Lower leg skin (tissue), 3 donors: ENCODE measurements at regions not wholly inside any gene's neighbourhood (a gene's known extent, or its start where the extent isn't known, plus 50 kb on each side); places are given as distances from the start of the nearest gene placed in this dataset.

Source experiments
- CTCF ChIP-seq, 3 donors: fragments of 450-650 bp; IDR thresholded peaks; one replicate each; pipeline ENCODE4 v1.5.1; 2016; ENCODE audit warnings: antibody characterized with exemption in 3 of 3, mild to moderate bottlenecking in 3 of 3, moderate library complexity in 2 of 3
- POLR2A ChIP-seq, 2 donors: fragments of 450-650 bp; IDR thresholded peaks; one replicate each; pipeline ENCODE4 v1.6.1; 2016 to 2017; ENCODE audit warnings: antibody characterized with exemption in 2 of 2, mild to moderate bottlenecking in 1 of 2, moderate library complexity in 1 of 2

GRCh38 chr16:52597772-52598483 is 51.0 kb upstream of the TOX3 start:
- TF ChIP-seq CTCF (IDR thresholded peaks at IDR 0.05) (no peak), POLR2A (IDR thresholded peaks at IDR 0.05) (no peak)
